ENCODE measurements at regions not wholly inside any gene's neighbourhood (a gene's known extent, or its start where the extent isn't known, plus 50 kb on each side); places are given as distances from the start of the nearest gene placed in this dataset.

DNA sequence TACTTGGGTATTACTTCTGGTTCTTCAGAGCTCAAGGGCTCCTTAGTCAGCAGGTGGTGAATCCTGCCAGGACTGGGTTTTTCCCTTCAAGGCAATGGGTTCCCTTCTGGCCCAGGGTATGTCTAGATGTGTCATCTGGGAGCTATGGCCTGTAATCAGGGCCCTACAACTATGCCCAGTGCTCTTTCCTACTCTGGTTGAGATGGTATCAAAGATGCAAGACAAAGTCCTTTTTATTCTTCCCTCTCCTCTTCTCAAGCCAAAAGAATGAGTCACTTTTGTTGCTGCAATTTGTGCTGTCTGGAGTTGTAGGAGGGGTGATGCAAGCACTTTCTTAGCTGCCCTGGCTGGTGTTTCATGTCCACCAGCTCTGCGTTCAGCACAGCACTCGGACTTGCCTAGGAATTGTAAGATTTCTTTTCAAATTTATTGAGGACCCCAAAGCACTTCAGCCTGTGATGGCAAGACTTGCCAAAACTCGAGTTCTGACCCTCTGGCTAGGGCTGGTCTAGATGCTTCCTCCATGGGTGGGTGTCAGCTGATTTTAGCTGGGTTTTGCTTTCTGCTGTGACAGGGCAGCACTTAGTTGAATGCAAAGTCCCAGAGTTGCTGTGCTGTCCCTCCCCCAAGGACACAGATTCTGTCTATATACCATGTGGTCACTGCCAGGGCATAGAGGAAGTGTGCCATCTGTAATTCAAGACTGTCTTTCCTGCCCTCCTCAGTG lies 129.2 kb upstream of the CBLB start:
- intact Hi-C loops (cut with micrococcal nuclease) = loop anchor here (2.0 kb wide), 1 partner anchor 129 kb away; the partner anchor contains the start of gene CBLB
- peaks cover 6% of the 10 kb centered on the region for H3K36me3 Mint-ChIP-seq (ENCODE audit: insufficient read depth, unreplicated experiment)
- H3K27ac Mint-ChIP-seq (ENCODE audit: low read depth, unreplicated experiment) = peak overlapping the region; percentile 88
- POLR2A ChIA-PET = interaction anchor here (0.8 to 3.8 kb wide), 15 partner anchors 10 to 459 kb away, joined by 3 to 21 read pairs (median 3); partner anchors contain the start of gene CBLB
- H3K9me3 Mint-ChIP-seq (ENCODE audit: unreplicated experiment) = no peaks in the 10 kb centered on the region
- CTCF ChIA-PET = interaction anchor here (0.6 to 1.5 kb wide), 5 partner anchors 25 to 610 kb away, joined by 3 to 4 read pairs (median 3); no protein-coding TSS in a partner anchor
- no peaks in the 10 kb centered on the region for H3K27me3 Mint-ChIP-seq (ENCODE audit: insufficient read depth, unreplicated experiment)
- peaks cover 11% of the 10 kb centered on the region for H3K4me1 Mint-ChIP-seq (ENCODE audit: insufficient read depth, unreplicated experiment)
- TF ChIP-seq, protein P1, sequence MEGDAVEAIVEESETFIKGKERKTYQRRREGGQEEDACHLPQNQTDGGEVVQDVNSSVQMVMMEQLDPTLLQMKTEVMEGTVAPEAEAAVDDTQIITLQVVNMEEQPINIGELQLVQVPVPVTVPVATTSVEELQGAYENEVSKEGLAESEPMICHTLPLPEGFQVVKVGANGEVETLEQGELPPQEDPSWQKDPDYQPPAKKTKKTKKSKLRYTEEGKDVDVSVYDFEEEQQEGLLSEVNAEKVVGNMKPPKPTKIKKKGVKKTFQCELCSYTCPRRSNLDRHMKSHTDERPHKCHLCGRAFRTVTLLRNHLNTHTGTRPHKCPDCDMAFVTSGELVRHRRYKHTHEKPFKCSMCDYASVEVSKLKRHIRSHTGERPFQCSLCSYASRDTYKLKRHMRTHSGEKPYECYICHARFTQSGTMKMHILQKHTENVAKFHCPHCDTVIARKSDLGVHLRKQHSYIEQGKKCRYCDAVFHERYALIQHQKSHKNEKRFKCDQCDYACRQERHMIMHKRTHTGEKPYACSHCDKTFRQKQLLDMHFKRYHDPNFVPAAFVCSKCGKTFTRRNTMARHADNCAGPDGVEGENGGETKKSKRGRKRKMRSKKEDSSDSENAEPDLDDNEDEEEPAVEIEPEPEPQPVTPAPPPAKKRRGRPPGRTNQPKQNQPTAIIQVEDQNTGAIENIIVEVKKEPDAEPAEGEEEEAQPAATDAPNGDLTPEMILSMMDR (IDR thresholded peaks at IDR 0.05; ENCODE audit: unreplicated experiment) = no peak
- peak overlapping the region; percentile 62 for H3K4me3 Mint-ChIP-seq (ENCODE audit: unreplicated experiment)
- DNase-seq (ENCODE audit: unreplicated experiment) = peak; percentile 95
- no TSS peak for BruUV-seq (replicated peaks)

DNA sequence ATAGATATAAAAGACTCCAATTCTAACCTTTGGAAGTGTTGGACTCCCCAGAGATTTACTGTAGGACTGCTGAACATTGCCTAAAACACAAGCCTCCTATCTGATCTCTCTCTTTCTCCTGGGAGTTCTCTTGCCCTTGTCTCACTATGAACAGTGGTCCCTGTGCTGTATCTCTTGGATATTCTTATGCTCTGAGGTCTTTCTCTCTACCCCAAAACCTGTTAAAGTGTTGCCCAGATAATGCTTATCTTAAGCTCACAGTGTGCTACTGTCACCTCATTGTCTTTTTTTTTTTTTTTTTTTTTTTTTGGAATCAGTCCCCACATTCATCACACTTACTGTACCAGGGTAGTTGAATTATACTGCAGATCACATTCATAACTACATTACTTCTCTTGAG lies 131.0 kb upstream of the CBLB start:
- Mint-ChIP-seq H3K27me3 (ENCODE audit: insufficient read depth, unreplicated experiment) (no peaks in the 10 kb centered on the region), H3K36me3 (ENCODE audit: insufficient read depth, unreplicated experiment) (peaks cover 6% of the 10 kb centered on the region), H3K4me1 (ENCODE audit: insufficient read depth, unreplicated experiment) (peaks cover 17% of the 10 kb centered on the region), H3K9me3 (ENCODE audit: unreplicated experiment) (no peaks in the 10 kb centered on the region), H3K27ac (ENCODE audit: low read depth, unreplicated experiment) (no peak overlapping the region), H3K4me3 (ENCODE audit: unreplicated experiment) (no peak overlapping the region)
- DNase-seq (ENCODE audit: unreplicated experiment) = no peak
- CTCF ChIA-PET = interaction anchor here (0.6 kb wide), 1 partner anchor 738 kb away, joined by 3 read pairs; no protein-coding TSS in a partner anchor
- intact Hi-C loops (cut with micrococcal nuclease) = loop anchor here (2.0 kb wide), 1 partner anchor 131 kb away; the partner anchor contains the start of gene CBLB
- POLR2A ChIA-PET = interaction anchor here (3.8 kb wide), 1 partner anchor 131 kb away, joined by 21 read pairs; the partner anchor contains the start of gene CBLB
- no TSS peak for BruUV-seq (replicated peaks)
- TF ChIP-seq, protein P1 (IDR thresholded peaks at IDR 0.05; ENCODE audit: unreplicated experiment) = no peak

DNA sequence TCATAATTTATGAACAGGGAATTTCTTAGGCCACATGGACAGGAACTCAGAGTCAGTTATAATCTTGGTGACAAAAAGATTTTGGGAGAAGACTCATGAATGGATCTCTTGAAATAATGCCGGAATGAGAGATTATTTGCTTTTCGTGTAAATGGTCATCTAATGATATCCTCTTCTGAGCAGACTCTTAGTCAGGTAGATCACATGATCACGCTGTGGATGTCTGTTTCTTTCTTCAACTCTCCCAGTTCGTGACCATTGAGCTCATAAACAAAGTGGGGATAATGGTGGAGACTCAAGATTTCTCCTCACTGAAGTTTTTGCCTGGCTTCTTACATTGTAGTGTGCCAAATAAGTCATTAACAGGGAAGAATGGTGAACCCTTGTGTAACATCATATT lies 133.1 kb upstream of the CBLB start:
- peaks cover 23% of the 10 kb centered on the region for H3K4me1 Mint-ChIP-seq (ENCODE audit: insufficient read depth, unreplicated experiment)
- no peak for DNase-seq (ENCODE audit: unreplicated experiment)
- H3K27me3 Mint-ChIP-seq (ENCODE audit: insufficient read depth, unreplicated experiment) = no peaks in the 10 kb centered on the region
- no TSS peak for BruUV-seq (replicated peaks)
- no peak overlapping the region for H3K4me3 Mint-ChIP-seq (ENCODE audit: unreplicated experiment)
- ChIA-PET POLR2A (no interaction called here), CTCF (interaction anchor here (0.6 kb wide), 1 partner anchor 90 kb away, joined by 3 read pairs; no protein-coding TSS in a partner anchor)
- peaks cover 6% of the 10 kb centered on the region for H3K36me3 Mint-ChIP-seq (ENCODE audit: insufficient read depth, unreplicated experiment)
- no peaks in the 10 kb centered on the region for H3K9me3 Mint-ChIP-seq (ENCODE audit: unreplicated experiment)
- TF ChIP-seq, protein P1 (IDR thresholded peaks at IDR 0.05; ENCODE audit: unreplicated experiment) = no peak
- H3K27ac Mint-ChIP-seq (ENCODE audit: low read depth, unreplicated experiment) = no peak overlapping the region
- intact Hi-C loops (cut with micrococcal nuclease) = no loop called here

DNA sequence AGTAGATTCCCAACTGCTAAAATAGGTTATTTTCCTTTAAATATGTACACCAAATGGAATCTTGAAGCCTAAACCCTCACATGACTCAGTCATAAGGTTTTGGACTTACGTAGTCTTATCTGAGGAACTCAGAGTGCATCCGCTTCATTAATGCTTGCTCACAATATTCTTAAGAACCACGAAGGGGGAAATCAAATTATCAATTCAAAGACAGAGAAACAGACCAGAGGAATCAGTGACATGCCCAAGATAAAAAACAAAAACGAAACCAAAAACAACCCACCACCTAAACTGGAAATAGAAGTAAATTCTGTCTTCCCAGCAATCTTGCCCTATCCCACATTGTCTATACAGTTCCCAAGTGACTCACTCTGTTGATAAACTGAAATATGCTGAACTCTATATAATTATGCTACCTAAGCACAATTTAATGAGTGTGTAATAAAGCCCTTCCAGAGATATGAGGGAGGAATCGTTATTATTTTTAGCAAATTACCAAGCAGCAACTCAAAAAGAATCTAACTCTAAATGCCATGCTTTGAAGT lies 135.4 kb upstream of the CBLB start:
- H3K27me3 Mint-ChIP-seq (ENCODE audit: insufficient read depth, unreplicated experiment) = no peaks in the 10 kb centered on the region
- TF ChIP-seq, protein P1 (IDR thresholded peaks at IDR 0.05; ENCODE audit: unreplicated experiment) = no peak
- peak; percentile 44 for DNase-seq (ENCODE audit: unreplicated experiment)
- peak overlapping the region; percentile 66 for H3K4me3 Mint-ChIP-seq (ENCODE audit: unreplicated experiment)
- no peaks in the 10 kb centered on the region for H3K36me3 Mint-ChIP-seq (ENCODE audit: insufficient read depth, unreplicated experiment)
- intact Hi-C loops (cut with micrococcal nuclease) = no loop called here
- peak overlapping the region; percentile 91 for H3K27ac Mint-ChIP-seq (ENCODE audit: low read depth, unreplicated experiment)
- TSS peak; percentile 42 for BruUV-seq (replicated peaks)
- no peaks in the 10 kb centered on the region for H3K9me3 Mint-ChIP-seq (ENCODE audit: unreplicated experiment)
- ChIA-PET POLR2A (interaction anchor here (0.9 to 1.4 kb wide), 3 partner anchors 8 to 137 kb away, joined by 3 to 4 read pairs (median 3); no protein-coding TSS in a partner anchor), CTCF (interaction anchor here (0.8 kb wide), 1 partner anchor 395 kb away, joined by 3 read pairs; no protein-coding TSS in a partner anchor)
- peaks cover 12% of the 10 kb centered on the region for H3K4me1 Mint-ChIP-seq (ENCODE audit: insufficient read depth, unreplicated experiment)
